GM19372 (cell line): ENCODE measurements at regions not wholly inside any gene's neighbourhood (a gene's known extent, or its start where the extent isn't known, plus 50 kb on each side); places are given as distances from the start of the nearest gene placed in this dataset.
"Not testable (repeated sequence)": the region's sequence is repeated elsewhere in the genome, so short reads cannot be mapped to it uniquely, and the experiment has no call there.

Source experiments
- ATAC-seq: cut with Tn5 transposase; IDR thresholded peaks from one replicate; pipeline ENCODE4 v1.9.1; 2021; ENCODE audit warnings: mild to moderate bottlenecking, low read depth, moderate library complexity; ENCODE audit not compliant: unreplicated experiment

DNA sequence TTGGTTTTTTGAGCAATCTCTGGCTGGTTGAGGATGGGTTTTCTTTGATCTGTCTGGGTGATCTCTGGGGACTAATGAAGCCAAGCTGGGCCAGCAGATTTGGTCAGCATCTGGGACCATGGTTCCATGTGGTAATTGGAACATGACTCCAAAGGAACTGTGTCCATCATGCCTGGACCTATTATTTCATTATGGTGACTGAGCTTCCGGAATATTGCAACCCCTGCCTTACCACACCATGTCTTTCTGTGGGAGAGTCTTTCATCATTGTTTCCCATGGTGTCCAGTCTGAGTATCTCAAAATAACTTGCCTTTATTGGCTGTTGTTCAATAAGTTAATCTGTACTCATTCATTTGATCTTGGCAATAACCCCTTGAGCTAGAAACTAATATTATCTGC, 624.9 kb upstream of the TBX3 start:
- no peak for ATAC-seq

DNA sequence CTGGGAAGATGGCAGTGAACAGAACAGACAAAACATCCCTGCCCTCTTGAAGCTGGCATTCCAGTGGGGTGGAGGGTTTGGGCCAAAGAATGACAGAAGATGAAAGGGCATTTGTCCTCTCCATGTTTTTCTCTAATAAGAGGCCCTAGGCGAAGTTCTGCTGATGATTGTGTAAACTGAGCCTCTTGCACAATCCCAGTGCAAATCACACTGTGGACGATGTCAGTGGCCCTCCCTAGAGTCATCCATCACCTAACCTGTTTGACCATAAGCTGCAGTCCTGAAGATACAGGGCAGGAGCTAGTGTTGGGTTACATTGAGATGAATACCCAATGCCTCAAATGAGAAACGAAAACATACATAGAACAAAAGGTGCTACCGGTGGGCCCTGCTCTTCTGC, 622.4 kb upstream of the TBX3 start:
- no peak for ATAC-seq

DNA sequence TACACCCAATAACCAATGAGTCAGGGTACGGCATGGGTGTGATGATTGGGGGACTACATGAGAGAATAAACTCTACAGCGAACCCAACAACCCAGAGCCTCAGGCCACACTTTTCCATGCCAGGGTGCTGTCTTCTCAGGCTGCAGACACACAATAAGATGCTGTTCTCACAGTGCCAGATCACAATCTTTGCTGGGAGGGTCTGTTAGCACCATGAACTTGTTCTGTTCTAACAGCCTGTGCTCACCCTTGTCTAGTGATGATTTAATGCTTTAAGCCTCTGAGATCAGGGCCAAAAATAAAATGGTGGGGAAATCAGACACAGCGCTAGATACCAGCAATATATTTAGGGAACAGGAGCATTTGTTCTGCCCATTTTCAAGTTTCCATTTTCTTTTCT, 621.9 kb upstream of the TBX3 start:
- ATAC-seq = no peak

DNA sequence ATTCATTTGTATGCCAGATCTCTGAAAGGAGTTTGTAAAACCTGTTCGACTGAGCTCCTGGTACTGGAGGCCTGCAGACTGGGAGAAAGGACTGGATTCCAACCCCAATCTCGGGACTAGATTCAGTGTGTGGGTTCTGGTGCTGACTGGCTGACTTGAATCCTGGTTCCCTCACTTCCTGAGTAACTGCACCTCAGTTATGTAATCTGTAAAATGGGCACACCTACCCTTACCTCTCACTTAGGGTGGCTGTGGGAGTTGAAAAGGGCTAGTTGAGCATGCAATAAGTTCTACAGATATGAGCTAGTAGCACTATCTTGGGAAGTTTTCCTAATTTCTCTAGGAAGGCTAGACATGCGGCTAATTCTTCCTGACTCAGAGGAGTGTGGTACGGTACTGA, 621.3 kb upstream of the TBX3 start:
- no peak for ATAC-seq

DNA sequence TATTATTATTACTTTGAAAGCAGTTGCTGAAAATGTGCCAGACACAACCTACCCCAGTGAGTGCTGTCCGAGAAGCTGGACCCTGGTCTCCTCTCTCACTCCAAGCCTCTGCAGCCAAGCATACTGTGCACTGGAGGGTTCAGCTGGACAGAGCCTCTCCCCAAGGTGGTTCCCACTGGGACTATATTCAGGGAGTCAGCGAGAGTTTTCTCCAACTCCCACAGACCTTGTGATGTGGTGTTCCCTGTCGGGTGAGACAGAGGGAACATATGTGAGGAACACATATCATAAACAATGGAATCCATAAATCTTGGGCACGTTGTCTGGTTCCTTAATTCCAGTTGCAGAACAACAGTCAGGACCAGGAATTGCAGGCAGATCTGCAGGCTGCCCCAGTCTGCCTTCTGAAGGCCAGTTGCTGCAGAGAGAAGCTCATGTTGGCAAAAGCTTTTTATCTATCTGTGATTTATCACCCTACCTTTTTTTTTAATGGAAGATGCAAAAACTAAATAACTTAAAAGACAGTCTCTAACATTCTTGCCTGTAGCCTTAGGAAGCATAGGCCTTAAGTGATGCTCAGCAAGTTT, 619.8 kb upstream of the TBX3 start:
- ATAC-seq = no peak

DNA sequence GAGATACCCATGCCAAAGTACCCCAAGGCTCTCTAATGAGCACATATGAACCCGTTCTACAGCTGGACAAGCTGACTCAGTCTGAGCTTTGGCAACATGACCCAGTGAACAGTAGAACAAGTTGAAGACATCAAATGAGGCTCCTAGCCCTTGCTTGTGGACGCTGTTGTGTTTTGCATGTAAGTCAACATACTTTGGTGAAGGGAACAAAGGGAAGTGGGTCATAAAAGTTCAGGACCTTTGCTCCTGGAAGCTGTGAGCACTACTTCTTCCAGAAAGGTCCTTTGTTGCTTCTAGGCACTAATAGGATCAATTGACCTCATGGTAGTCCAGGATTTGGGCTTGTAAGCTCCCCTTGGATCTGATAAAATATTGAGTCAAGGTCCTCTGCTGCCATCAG, 613.5 kb upstream of the TBX3 start:
- no peak for ATAC-seq

DNA sequence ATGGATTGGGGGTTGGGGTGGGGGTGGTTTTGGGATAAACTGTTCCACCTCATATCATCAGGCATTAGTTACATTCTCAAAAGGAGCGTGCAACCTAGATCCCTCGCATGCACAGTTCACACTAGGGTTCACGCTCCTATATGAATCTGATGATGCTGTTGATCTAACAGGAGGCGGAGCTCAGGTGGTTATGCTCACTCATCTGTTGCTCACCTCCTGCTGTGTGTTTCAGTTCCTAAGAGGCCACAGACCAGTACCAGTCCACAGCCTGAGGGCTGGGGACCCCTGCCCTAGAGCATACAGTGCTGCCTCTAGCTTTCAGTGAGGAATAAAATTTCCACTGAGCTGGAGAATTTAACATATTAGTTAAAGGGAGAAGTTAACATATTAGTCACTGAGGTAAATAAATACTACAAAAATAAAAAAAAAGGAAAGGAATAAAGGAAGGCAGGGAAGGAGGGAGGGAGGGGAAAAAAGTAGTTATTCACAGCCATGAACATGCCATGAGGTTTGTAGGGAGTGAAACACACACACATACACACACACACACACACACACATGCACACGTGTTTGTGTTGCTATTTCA, 612.7 kb upstream of the TBX3 start:
- ATAC-seq = no peak

DNA sequence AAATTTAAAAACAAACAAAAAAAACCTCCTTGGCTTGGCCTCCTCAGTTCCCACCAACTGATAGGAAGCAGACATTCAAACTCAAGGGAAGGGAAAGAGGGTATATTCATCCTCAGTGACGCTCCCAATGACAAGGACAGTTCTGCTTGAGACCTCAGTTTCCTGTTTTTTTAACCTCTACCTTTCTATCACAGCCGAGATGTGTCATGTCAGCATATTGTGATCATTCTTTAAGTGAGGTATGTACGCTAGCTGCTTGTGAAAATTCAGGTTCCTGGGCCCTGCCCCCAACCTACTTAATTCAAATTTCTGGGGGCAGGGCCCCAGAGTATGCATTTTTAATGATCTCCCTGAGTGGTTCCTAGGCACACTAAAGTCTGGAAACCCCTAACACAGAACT, 611.9 kb upstream of the TBX3 start:
- no peak for ATAC-seq

DNA sequence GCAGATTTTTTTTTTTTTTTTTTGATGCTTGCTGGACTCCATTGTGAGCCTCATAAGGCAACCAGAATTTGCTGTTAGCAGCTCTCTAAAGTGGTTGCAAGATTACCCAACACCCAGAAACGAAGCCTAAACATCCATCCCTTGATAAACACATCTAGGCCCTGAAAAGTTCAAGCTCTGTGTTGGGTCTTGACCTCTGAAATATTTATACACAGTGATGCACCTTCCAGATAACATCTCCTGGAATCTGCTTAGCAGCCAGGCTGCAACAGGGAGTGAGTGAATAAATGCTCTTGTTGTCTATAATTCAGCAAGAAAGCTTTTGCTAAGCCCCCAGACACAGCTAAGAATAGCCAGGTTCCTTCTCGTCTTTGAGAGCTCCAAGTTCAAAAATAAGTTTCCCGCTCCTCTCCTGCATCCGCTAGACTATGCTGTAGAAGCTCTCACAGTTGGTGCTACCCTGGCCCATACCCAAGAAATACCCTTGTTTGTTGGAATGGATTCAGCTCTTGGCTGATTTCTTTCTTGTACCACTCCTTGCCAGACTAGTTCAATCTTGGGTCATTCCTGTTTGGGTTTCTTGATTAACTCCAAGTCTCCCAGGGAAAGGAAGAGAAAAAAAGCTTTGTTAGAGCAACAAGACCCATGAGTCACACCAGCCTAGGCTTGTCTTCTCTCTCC, 610.6 kb upstream of the TBX3 start:
- ATAC-seq = no peak

DNA sequence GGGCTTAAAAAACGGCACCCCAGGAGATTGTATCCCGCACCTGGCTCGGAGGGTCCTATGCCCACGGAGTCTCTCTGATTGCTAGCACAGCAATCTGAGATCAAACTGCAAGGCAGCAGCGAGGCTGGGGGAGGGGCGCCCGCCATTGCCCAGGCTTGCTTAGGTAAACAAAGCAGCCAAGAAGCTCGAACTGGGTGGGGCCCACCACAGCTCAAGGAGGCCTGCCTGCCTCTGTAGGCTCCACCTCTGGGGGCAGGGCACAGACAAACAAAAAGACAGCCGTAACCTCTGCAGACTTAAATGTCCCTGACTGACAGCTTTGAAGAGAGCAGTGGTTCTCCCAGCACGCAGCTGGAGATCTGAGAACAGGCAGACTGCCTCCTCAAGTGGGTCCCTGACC, 601.5 kb upstream of the TBX3 start:
- ATAC-seq = not testable (repeated sequence)

DNA sequence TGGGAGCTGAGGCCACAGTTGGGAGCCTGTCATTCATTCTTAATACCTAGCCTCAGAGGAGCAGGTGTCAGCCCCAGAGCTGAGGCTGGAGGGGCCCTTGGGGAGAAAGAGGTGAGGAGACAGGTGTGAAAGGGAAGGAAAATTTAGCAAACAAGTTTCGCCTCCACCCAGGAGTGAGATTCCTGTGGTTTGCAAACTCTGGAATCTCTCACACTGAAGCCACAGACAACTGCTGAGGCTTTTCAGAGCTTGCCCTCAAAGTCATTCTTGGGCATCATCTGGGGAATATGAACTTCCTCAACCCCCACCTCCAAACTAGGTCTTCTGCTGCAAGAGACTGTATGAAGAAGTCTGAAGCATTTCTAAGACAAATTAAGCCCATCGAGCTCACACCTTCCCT, 589.5 kb upstream of the TBX3 start:
- no peak for ATAC-seq

DNA sequence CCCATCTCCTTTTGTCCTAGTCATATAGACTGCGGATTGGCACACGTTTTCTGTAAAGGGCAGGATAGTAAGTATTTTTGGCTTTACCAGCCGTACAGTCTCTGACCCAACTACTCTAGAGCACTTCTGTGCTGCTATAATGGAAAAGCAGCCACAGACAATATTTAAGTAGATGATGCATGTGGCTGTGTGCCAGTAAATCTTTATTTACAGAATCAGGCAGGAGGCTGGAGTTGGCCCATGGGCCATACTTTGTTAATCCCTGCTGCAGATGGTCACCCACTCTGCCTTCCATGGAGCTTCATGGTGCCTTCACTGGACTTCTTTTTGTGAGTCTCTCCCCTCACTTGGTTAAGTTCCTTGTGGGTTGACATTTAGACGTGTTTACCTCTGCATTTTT, 584.5 kb upstream of the TBX3 start:
- ATAC-seq = no peak

DNA sequence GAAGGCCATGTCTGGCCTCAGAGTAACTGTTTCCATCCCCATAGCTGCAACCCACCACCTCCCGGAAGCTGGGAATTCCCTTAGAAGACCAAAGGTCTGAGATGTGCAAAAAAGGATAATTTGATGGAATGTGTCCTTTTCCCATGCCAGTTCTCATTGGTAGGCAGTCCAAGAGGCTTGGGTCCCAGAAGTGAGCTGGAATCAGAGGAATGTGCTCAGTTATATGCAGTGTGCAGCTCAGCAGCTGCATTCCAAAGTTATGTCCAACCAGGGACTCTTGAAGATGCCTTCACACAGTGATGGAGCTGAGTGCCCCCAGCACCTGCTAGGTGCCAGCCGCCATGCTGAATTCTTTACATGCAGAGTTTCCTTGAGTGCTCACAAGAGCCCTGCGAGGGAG, 583.9 kb upstream of the TBX3 start:
- no peak for ATAC-seq

DNA sequence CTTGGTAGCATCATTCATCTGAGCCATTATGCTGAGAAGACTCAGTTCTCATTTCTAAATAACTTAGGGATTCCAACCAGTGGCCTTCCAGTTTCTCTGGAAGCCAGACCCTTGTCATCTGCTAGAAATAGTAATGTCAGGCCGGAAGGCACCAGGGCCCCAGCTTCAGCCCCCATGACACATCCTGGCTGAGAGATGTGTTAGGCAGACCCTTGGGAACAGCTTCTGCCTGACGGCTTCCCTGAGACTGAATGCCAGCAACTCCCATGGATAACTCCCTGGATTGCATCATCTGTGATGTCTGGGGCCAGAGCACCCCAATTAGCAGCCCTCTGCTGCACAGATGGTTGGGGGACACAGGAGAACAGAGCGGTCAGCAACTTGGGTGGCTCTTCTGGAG, 583.5 kb upstream of the TBX3 start:
- no peak for ATAC-seq

DNA sequence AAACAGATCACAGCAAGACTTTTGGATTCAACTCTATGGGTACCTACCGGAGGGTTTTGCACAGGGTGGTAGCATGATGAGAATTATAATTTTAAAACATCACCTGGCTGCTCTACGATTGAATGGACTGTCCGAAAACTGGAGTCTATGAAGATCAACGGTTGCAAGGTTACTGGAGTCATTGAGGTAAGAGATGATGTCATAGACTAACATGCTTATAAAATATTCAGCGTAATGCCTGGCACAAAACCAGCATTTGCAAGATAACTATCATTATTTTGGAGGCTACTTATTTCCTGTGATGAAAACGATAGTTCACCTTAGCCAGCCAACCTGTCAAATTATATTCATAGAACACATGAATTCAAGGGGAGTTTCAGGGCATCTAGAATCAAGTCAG, 580.6 kb upstream of the TBX3 start:
- ATAC-seq = no peak

DNA sequence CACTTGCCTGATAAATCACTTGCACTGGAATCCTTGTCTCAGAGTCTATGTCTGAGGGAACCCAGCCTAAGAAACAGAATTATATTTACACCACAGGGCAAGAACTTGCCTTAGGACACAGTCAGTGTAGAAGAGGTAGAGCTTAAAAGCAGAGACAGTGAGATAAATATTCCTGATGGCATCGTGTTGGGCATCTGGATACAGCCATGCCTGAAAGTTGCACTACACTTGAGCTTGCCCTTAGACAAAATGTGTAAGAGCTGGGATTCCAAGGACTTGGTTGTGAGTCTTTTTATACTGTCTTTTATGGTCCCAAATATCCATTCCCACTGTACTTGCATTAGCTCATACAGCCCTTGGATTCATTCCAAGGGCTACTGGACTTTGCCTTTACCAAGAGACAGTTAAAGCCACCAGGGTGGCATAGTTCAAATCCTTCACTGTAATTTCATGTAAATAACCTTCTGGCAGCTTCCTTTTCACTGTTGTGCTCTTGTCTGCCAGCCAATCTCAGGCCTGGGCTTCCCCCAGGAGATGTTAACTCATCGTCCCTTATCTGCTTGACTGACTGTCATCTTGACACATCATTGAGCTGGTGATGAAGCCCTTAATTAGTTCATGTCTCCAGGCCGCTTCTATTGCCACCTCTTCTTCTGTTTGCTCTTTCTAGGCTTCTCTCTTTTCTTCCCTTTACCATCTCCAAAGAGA, 577.9 kb upstream of the TBX3 start:
- no peak for ATAC-seq

DNA sequence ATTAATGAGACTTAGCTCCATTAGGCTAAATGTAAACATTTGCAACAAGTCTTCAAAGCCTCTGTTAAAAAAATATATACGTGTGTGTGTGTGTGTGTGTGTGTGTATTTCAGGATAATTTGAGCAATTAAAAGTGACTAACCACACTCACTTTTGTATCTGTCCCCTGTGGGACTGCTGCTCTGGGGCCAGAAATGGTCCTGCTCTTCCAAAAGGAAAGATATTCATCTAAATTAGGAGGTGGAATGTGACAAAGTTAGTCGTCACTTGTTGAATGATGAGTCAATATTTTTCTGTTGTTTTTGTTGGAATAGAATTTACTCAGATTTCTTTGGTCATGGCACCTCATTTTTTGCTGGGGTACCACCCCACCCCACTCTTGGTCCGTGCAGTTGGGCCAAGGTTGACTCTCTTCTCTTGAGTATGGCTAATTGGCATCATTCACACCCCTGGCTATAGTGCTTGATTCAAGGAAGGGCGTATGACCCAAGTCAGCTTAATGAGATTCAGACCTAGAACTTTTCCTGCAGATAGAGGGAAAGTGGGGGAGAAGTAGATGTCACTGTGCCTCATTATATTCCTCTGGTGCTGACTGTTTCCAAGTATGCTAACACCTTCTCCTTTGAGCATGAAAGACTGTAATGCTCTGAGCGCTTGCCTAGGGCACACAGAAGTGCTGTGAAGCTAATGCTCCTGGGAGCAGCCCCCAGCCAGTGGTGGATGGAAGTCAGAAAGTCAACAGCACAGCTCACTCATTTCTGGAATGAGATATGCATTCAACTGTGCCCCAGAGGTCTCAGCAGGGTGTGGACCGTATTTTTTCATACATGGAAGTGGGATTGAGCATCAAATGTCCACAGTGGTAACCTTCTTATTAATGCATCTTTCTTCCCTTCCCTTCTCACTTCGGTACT, 577.0 kb upstream of the TBX3 start:
- ATAC-seq = no peak

DNA sequence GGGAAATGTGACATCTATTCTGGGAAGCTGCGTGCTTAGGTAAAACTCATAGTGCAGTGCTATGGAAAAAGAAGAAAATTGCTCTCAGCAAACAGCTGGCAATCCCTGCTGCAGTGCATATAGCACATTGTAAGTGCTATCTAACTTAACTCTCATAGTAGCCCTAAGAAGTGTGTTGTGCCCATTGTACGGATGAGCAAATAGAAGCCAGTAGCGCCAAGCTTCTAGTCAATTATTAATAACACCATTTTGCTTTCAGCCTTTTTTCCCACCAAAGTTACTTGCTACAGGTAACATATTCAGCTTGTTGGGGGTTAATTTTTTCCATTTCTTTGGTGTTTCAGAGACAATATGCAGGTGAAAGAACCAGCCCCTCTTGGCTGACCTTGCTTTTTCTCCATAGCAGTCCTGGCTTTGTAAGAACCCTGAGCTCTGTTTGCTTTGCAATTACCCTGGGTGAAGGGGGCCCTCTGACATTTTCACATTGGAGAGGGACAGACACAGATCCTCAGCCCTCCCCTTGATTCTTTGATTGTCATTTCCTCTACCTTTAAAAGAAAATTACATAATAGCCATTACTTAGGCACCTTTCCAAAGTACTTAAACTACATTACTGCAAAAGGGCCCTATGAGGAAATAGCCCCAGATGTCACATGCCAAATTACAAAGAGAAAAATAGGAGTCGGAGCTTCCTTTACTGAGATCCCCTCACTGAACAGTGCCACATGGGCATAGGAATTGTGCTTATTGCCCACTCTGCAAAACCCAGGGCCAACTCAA, 576.2 kb upstream of the TBX3 start:
- no peak for ATAC-seq

DNA sequence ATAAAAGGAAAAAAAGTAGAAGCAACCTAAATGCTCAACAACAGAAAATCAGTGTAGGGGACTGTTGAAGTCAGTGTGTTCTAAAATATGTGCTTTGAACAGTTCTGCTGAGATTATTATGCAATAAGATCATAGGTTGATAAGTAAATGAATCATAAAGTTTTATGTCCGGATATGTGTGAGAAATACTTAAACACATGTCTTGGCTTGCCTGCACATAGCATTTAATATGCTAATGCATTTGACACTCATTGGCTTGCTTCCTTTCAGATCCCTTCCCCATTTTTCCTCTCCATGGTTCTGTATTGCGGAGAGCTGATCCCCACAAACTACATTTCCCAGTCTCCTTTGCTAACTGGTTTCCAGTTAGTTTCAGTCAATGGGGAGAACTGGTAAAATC, 573.8 kb upstream of the TBX3 start:
- no peak for ATAC-seq

DNA sequence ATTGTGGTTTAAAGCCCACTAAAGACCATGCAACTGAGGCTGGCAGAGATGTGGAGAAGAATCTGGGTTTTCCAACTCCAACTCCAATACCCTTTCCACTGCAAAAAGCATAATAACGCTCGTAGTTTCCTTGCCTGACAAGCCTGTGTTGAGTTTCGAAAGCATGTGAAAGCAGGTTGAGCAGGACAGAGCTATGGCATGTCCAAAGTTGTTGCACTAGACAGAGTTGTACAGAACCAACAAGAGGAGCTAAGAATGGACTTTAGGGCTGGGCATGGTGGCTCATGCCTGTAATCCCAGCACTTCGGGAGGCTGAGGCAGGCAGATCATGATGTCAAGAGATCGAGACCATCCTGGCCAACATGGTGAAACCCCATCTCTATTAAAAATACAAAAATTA, 572.0 kb upstream of the TBX3 start:
- no peak for ATAC-seq
